ENCODE measurements at regions not wholly inside any gene's neighbourhood (a gene's known extent, or its start where the extent isn't known, plus 50 kb on each side); places are given as distances from the start of the nearest gene placed in this dataset.
"Not testable (repeated sequence)": the region's sequence is repeated elsewhere in the genome, so short reads cannot be mapped to it uniquely, and the experiment has no call there.

- DNase-seq, result no peak
These were observed 326.0 kb upstream of the MTPN start for GRCh38 chr7:136303162-136303561.

- no peak for DNase-seq
These were observed 324.9 kb upstream of the MTPN start for GRCh38 chr7:136302049-136302448.

- no peak for DNase-seq
These were observed 317.8 kb upstream of the MTPN start for GRCh38 chr7:136294977-136295376.

GRCh38 chr7:136293841-136294391, 316.8 kb upstream of the MTPN start:
- no peak for DNase-seq

GRCh38 chr7:136293272-136293671, 316.1 kb upstream of the MTPN start:
- no peak for DNase-seq

- DNase-seq, result no peak
These were observed 315.2 kb upstream of the MTPN start for GRCh38 chr7:136292365-136292764.

GRCh38 chr7:136290351-136290750, 313.2 kb upstream of the MTPN start:
- no peak for DNase-seq

GRCh38 chr7:136278057-136278456, 300.9 kb upstream of the MTPN start:
- no peak for DNase-seq

- no peak for DNase-seq
These were observed 298.6 kb upstream of the MTPN start for GRCh38 chr7:136275794-136276193.

- DNase-seq, result no peak
These were observed 297.6 kb upstream of the MTPN start for GRCh38 chr7:136274636-136275345.

GRCh38 chr7:136272934-136273333, 295.8 kb upstream of the MTPN start:
- DNase-seq, result no peak

GRCh38 chr7:136267822-136268221, 290.7 kb upstream of the MTPN start:
- DNase-seq, result no peak

- DNase-seq, result no peak
These were observed 289.3 kb upstream of the MTPN start for GRCh38 chr7:136266457-136266856.

GRCh38 chr7:136264304-136264703, 287.1 kb upstream of the MTPN start:
- DNase-seq, result not testable (repeated sequence)

GRCh38 chr7:136263112-136263860, 286.1 kb upstream of the MTPN start:
- DNase-seq, result not testable (repeated sequence)

- DNase-seq, result not testable (repeated sequence)
These were observed 283.4 kb upstream of the MTPN start for GRCh38 chr7:136260591-136260990.

- no peak for DNase-seq
These were observed 281.9 kb upstream of the MTPN start for GRCh38 chr7:136259074-136259473.

GRCh38 chr7:136256491-136256890, 279.3 kb upstream of the MTPN start:
- DNase-seq, result no peak

GRCh38 chr7:136254148-136254547, 277.0 kb upstream of the MTPN start:
- DNase-seq, result no peak

- DNase-seq, result no peak
These were observed 274.7 kb upstream of the MTPN start for GRCh38 chr7:136251826-136252225.

GRCh38 chr7:136247211-136247610, 270.1 kb upstream of the MTPN start:
- no peak for DNase-seq

- no peak for DNase-seq
These were observed 268.3 kb upstream of the MTPN start for GRCh38 chr7:136245327-136246004.

GRCh38 chr7:136234040-136234439, 256.9 kb upstream of the MTPN start:
- DNase-seq, result no peak

GRCh38 chr7:136230210-136230609, 253.1 kb upstream of the MTPN start:
- DNase-seq, result no peak
